Loucy (cell line): ENCODE measurements at regions not wholly inside any gene's neighbourhood (a gene's known extent, or its start where the extent isn't known, plus 50 kb on each side); places are given as distances from the start of the nearest gene placed in this dataset.

Experiments
- H2AFZ ChIP-seq: fragments of 200-600 bp; sonication (generic); 2 replicates; pipeline ENCODE4 v1.6.0; 2016; ENCODE audit warnings: antibody characterized with exemption, mild to moderate bottlenecking, low read length, moderate library complexity
- H3F3A ChIP-seq: fragments of 200-600 bp; 2 replicates; pipeline ENCODE4 v1.6.0; 2016; ENCODE audit warnings: antibody characterized with exemption, low read depth, mild to moderate bottlenecking
- H3K27me3 ChIP-seq: fragments of 200-600 bp; sonication (generic); 2 replicates; pipeline ENCODE4 v1.6.1; 2014; ENCODE audit warnings: low read length, mild to moderate bottlenecking; ENCODE audit not compliant: insufficient read depth, poor library complexity, severe bottlenecking
- H3K36me3 ChIP-seq: fragments of 200-600 bp; sonication (generic); 2 replicates; pipeline ENCODE4 v1.6.1; 2016; ENCODE audit warnings: low read length; ENCODE audit not compliant: insufficient read depth
- H3K4me1 ChIP-seq: fragments of 200-600 bp; sonication (generic); 2 replicates; pipeline ENCODE4 v1.5.1; 2014; ENCODE audit warnings: low read length, mild to moderate bottlenecking; ENCODE audit not compliant: insufficient read depth, poor library complexity, severe bottlenecking
- H3K4me2 ChIP-seq: fragments of 200-600 bp; sonication (generic); 2 replicates; pipeline ENCODE4 v1.6.0; 2014; ENCODE audit warnings: antibody characterized with exemption, low read length, low read depth, mild to moderate bottlenecking; ENCODE audit not compliant: poor library complexity, severe bottlenecking
- H3K4me3 ChIP-seq: fragments of 200-600 bp; sonication (generic); 2 replicates; pipeline ENCODE4 v1.5.1; 2014; ENCODE audit warnings: low read length, mild to moderate bottlenecking, mixed read lengths; ENCODE audit not compliant: poor library complexity, severe bottlenecking
- H3K79me2 ChIP-seq: fragments of 200-600 bp; sonication (generic); 2 replicates; pipeline ENCODE4 v1.6.1; 2014; ENCODE audit warnings: low read length; ENCODE audit not compliant: insufficient read depth
- H3K9ac ChIP-seq: fragments of 200-600 bp; sonication (generic); 2 replicates; pipeline ENCODE4 v1.6.0; 2014; ENCODE audit warnings: mild to moderate bottlenecking, low read depth, low read length, moderate library complexity; ENCODE audit not compliant: poor library complexity, severe bottlenecking
- H3K9me2 ChIP-seq: fragments of 200-600 bp; sonication (generic); replicated peaks from 2 replicates; pipeline ENCODE4 v1.6.1; 2016; ENCODE audit warnings: low read depth, low read length, mixed read lengths
- H3K9me3 ChIP-seq: fragments of 200-600 bp; sonication (generic); 2 replicates; pipeline ENCODE4 v1.6.1; 2014; ENCODE audit warnings: mild to moderate bottlenecking, antibody characterized with exemption, low read length, low read depth; ENCODE audit not compliant: insufficient read depth
- H4K20me1 ChIP-seq: fragments of 200-600 bp; sonication (generic); 2 replicates; pipeline ENCODE4 v1.6.0; 2014; ENCODE audit warnings: antibody characterized with exemption, low read length, mild to moderate bottlenecking; ENCODE audit not compliant: insufficient read depth, poor library complexity, severe bottlenecking
- EZH2phosphoT487 ChIP-seq: fragments of 200-600 bp; IDR thresholded peaks from 2 replicates; pipeline ENCODE4 v1.6.1; 2018; ENCODE audit warnings: antibody characterized with exemption, mild to moderate bottlenecking, moderate library complexity, borderline replicate concordance
- TF ChIP-seq, protein P1 (sequence below): fragments of 200-600 bp; sonication (generic); conservative IDR thresholded peaks from 2 replicates; pipeline ENCODE4 v1.5.1; 2014; ENCODE audit warnings: mild to moderate bottlenecking, antibody characterized with exemption, low read length

DNA sequence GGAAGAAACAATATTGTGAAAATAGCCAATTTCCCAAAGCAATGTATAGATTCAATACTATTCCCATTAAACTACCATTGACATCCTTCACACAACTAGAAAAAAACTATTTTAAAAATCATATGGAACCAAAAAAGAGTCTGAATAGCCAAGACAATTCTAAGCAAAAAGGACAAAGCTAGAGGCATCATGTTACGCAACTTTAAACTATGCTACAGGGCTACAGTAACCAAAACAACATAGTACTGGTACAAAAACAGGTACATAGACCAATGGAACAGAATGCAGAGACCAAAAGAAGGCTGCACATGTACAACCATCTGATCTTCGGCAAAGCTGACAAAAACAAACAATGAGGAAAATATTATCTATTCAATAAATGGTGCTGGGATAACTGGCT is 233.3 kb upstream of the TMPRSS15 start:
- Histone ChIP-seq H3K4me2 (no peak overlapping the region), H3K9me3 (no peaks in the 10 kb centered on the region), H3F3A (no peaks in the 10 kb centered on the region), H2AFZ (no peak overlapping the region), H3K9ac (no peak overlapping the region), H3K9me2 (no peaks in the 10 kb centered on the region), H3K36me3 (no peaks in the 10 kb centered on the region), H4K20me1 (no peaks in the 10 kb centered on the region), H3K27me3 (no peaks in the 10 kb centered on the region), H3K4me3 (no peak overlapping the region), H3K4me1 (no peaks in the 10 kb centered on the region), H3K79me2 (no peaks in the 10 kb centered on the region)
- TF ChIP-seq, protein P1, sequence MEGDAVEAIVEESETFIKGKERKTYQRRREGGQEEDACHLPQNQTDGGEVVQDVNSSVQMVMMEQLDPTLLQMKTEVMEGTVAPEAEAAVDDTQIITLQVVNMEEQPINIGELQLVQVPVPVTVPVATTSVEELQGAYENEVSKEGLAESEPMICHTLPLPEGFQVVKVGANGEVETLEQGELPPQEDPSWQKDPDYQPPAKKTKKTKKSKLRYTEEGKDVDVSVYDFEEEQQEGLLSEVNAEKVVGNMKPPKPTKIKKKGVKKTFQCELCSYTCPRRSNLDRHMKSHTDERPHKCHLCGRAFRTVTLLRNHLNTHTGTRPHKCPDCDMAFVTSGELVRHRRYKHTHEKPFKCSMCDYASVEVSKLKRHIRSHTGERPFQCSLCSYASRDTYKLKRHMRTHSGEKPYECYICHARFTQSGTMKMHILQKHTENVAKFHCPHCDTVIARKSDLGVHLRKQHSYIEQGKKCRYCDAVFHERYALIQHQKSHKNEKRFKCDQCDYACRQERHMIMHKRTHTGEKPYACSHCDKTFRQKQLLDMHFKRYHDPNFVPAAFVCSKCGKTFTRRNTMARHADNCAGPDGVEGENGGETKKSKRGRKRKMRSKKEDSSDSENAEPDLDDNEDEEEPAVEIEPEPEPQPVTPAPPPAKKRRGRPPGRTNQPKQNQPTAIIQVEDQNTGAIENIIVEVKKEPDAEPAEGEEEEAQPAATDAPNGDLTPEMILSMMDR: no peak
- TF ChIP-seq EZH2phosphoT487: no peak

DNA sequence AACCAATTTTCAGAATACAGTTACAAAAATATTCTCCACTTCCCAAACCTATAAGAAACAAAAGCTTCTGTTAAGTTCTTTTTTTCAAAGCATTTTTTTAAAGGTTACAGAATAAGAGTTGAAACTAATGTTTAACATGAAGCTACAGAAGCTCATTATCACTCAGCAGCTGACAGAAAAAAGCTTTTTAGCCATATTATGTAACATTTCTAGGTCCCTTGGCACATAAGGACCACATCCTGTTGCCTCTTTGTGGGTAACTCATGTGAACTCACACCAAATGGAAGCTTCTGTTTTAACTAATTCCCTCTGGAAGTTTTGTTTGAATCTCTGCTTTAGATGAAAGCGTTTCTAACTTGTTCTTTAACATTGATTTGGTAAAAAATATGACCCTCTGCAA is 242.5 kb upstream of the TMPRSS15 start:
- no peak overlapping the region for H3K4me2 ChIP-seq
- no peaks in the 10 kb centered on the region for H4K20me1 ChIP-seq

DNA sequence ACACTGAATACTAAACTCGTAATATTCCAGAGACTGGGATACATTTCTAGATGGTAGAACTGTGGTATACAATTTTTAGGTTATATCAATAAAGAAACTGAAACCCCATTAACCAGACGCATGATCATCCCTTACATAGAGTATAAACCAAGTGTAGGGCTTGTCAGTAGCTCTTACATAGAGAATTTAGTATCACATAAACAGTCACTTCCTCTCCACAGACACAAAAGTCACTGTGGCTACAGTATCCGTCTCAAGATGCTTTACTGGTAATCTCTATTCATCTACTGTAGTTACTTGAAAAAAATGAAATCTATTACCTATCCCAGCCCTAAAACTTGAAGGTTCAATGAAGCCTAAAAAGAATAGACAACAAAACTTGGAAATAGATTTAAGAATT is 252.3 kb upstream of the TMPRSS15 start:
- no peak overlapping the region for H3K4me3 ChIP-seq
- H3K9me2 ChIP-seq: no peaks in the 10 kb centered on the region
- no peaks in the 10 kb centered on the region for H3K4me1 ChIP-seq
- no peaks in the 10 kb centered on the region for H3K36me3 ChIP-seq
- no peaks in the 10 kb centered on the region for H3K9me3 ChIP-seq
- H3K4me2 ChIP-seq: no peak overlapping the region
- H3F3A ChIP-seq: no peaks in the 10 kb centered on the region
- H3K27me3 ChIP-seq: no peaks in the 10 kb centered on the region
- no peaks in the 10 kb centered on the region for H3K79me2 ChIP-seq
- no peaks in the 10 kb centered on the region for H4K20me1 ChIP-seq
- TF ChIP-seq EZH2phosphoT487: no peak
- TF ChIP-seq, protein P1: no peak
- no peak overlapping the region for H3K9ac ChIP-seq
- H2AFZ ChIP-seq: no peak overlapping the region

More for the DNA sequence above, 242.5 kb upstream of the TMPRSS15 start:
- TF ChIP-seq EZH2phosphoT487: no peak
- TF ChIP-seq, protein P1: no peak
- H3F3A ChIP-seq: no peaks in the 10 kb centered on the region
- no peak overlapping the region for H2AFZ ChIP-seq
- no peaks in the 10 kb centered on the region for H3K36me3 ChIP-seq
- H3K4me1 ChIP-seq: no peaks in the 10 kb centered on the region
- H3K4me3 ChIP-seq: no peak overlapping the region
- H3K9me2 ChIP-seq: no peaks in the 10 kb centered on the region
- H3K9me3 ChIP-seq: no peaks in the 10 kb centered on the region
- no peaks in the 10 kb centered on the region for H3K79me2 ChIP-seq
- H3K27me3 ChIP-seq: no peaks in the 10 kb centered on the region
- no peak overlapping the region for H3K9ac ChIP-seq
